ENCODE measurements at regions not wholly inside any gene's neighbourhood (a gene's known extent, or its start where the extent isn't known, plus 50 kb on each side); places are given as distances from the start of the nearest gene placed in this dataset.

DNA sequence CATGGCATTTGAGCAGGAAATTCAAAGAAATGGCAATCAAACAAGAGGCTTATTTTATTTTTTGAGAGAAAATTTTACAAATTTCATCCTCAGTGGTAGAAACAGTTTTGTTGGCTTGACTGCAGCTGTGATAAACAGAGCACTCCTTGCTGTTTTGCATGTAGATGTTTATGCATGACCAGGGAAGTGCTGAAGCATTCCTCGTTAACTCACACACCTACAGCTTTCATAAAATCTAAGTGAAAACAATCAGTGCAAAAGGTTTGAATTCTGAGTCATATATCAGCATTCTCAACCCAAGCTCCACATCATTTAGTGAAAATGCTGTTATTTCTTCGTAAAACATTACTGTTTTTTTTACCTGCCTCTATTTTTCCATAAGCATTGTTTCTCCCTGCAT lies 146.6 kb upstream of the CCDC68 start:
- TF ChIP-seq, protein P1, sequence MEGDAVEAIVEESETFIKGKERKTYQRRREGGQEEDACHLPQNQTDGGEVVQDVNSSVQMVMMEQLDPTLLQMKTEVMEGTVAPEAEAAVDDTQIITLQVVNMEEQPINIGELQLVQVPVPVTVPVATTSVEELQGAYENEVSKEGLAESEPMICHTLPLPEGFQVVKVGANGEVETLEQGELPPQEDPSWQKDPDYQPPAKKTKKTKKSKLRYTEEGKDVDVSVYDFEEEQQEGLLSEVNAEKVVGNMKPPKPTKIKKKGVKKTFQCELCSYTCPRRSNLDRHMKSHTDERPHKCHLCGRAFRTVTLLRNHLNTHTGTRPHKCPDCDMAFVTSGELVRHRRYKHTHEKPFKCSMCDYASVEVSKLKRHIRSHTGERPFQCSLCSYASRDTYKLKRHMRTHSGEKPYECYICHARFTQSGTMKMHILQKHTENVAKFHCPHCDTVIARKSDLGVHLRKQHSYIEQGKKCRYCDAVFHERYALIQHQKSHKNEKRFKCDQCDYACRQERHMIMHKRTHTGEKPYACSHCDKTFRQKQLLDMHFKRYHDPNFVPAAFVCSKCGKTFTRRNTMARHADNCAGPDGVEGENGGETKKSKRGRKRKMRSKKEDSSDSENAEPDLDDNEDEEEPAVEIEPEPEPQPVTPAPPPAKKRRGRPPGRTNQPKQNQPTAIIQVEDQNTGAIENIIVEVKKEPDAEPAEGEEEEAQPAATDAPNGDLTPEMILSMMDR (IDR thresholded peaks at IDR 0.05 in 2 of 3, conservative IDR thresholded peaks at IDR 0.05 in 1 of 3; ENCODE audit: borderline replicate concordance in 1 of 3, insufficient read depth in 1 of 3, low read depth in 2 of 3, low read length in 2 of 3) = no peak
- TF ChIP-seq JUND (IDR thresholded peaks at IDR 0.05) (no peak), POLR2A (IDR thresholded peaks at IDR 0.05; ENCODE audit: borderline replicate concordance, extremely low read depth, insufficient read depth, insufficient read length) (no peak), ZNF274 (IDR thresholded peaks at IDR 0.05; ENCODE audit: low read depth, low read length) (no peak), EZH2 (IDR thresholded peaks at IDR 0.05) (no peak), POLR2AphosphoS5 (IDR thresholded peaks at IDR 0.05; ENCODE audit: low read depth, low read length) (no peak), SP1 (IDR thresholded peaks at IDR 0.05; ENCODE audit: low read depth) (no peak)
- TF ChIP-seq, protein P2, sequence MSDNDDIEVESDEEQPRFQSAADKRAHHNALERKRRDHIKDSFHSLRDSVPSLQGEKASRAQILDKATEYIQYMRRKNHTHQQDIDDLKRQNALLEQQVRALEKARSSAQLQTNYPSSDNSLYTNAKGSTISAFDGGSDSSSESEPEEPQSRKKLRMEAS (IDR thresholded peaks at IDR 0.05) = no peak

Data from HCT116 (cell line).